Testis (tissue), 2 donors: ENCODE measurements at regions not wholly inside any gene's neighbourhood (a gene's known extent, or its start where the extent isn't known, plus 50 kb on each side); places are given as distances from the start of the nearest gene placed in this dataset.

ENCODE experiments used
- CTCF ChIP-seq, 3 experiments: fragments of 450-650 bp in 2 of 3; fragments of 200-600 bp in 1 of 3; sonication (generic) in 1 of 3; IDR thresholded peaks; one replicate each; pipeline ENCODE4 v1.5.1; 2016 to 2019; ENCODE audit warnings: antibody characterized with exemption in 3 of 3, mild to moderate bottlenecking in 2 of 3, moderate library complexity in 1 of 3
- POLR2A ChIP-seq: fragments of 450-650 bp; IDR thresholded peaks from one replicate; pipeline ENCODE4 v1.6.1; 2017; ENCODE audit warnings: antibody characterized with exemption, mild to moderate bottlenecking, moderate library complexity

DNA sequence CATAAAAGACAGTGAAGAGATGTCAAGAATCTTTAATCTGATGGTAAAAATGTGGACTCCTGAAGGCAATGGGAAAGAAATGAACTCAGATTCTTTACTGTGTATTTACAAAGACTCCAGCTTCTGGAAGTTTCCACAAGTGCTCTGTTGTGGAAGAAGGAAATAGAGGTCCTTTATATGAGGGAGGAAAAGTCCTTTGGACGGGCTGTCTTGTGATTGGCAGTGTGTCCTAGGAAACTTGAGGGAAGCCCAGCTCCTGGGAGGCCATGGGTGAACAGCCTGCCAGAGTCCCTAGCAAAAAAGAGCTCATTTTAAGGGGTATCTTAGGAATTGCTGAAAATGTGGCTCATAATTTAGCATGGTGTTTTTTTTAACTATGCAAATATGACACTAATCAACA lies 92.0 kb downstream of the RNASET2 start:
- no peak for TF ChIP-seq CTCF (IDR thresholded peaks at IDR 0.05)
- TF ChIP-seq POLR2A, result no peak
